Hepatic stellate cell (primary cell): ENCODE measurements at regions not wholly inside any gene's neighbourhood (a gene's known extent, or its start where the extent isn't known, plus 50 kb on each side); places are given as distances from the start of the nearest gene placed in this dataset.

Source experiments
- DNase-seq: peaks from one replicate; pipeline ENCODE4 v3.0.0; 2011; ENCODE audit warnings: low spot score

- DNase-seq = no peak
Observed at GRCh38 chr9:28834156-28834555, 1260.9 kb upstream of the C9orf72 start.

- DNase-seq = no peak
Observed at GRCh38 chr9:28839778-28840430, 1266.6 kb upstream of the C9orf72 start.

GRCh38 chr9:28841775-28842174 is 1268.5 kb upstream of the C9orf72 start:
- no peak for DNase-seq

- DNase-seq = no peak
Observed at GRCh38 chr9:28847331-28847730, 1274.0 kb upstream of the C9orf72 start.

GRCh38 chr9:28848671-28849070 is 1275.4 kb upstream of the C9orf72 start:
- DNase-seq = no peak

- DNase-seq = no peak
Observed at GRCh38 chr9:28853477-28853876, 1280.2 kb upstream of the C9orf72 start.

- DNase-seq = no peak
Observed at GRCh38 chr9:28866951-28867350, 1293.7 kb upstream of the C9orf72 start.

GRCh38 chr9:28868228-28868990 is 1295.1 kb upstream of the C9orf72 start:
- no peak for DNase-seq

- no peak for DNase-seq
Observed at GRCh38 chr9:28882529-28882928, 1309.2 kb upstream of the C9orf72 start.

GRCh38 chr9:28883234-28883633 is 1310.0 kb upstream of the C9orf72 start:
- no peak for DNase-seq

- DNase-seq = no peak
Observed at GRCh38 chr9:28887188-28887884, 1314.1 kb upstream of the C9orf72 start.

GRCh38 chr9:28888806-28889205 is 1315.5 kb upstream of the C9orf72 start:
- DNase-seq = no peak

- DNase-seq = no peak
Observed at GRCh38 chr9:28892538-28892937, 1319.3 kb upstream of the C9orf72 start.

- DNase-seq = no peak
Observed at GRCh38 chr9:28899267-28899666, 1326.0 kb upstream of the C9orf72 start.

GRCh38 chr9:28899926-28900325 is 1326.6 kb upstream of the C9orf72 start:
- no peak for DNase-seq

GRCh38 chr9:28900406-28900805 is 1327.1 kb upstream of the C9orf72 start:
- no peak for DNase-seq

GRCh38 chr9:28909526-28909925 is 1336.2 kb upstream of the C9orf72 start:
- no peak for DNase-seq

GRCh38 chr9:28912621-28913020 is 1339.3 kb upstream of the C9orf72 start:
- no peak for DNase-seq

- no peak for DNase-seq
Observed at GRCh38 chr9:28915202-28915930, 1342.1 kb upstream of the C9orf72 start.

GRCh38 chr9:28916348-28916747 is 1343.1 kb upstream of the C9orf72 start:
- no peak for DNase-seq

- no peak for DNase-seq
Observed at GRCh38 chr9:28921857-28922500, 1348.7 kb upstream of the C9orf72 start.

GRCh38 chr9:28922891-28923290 is 1349.6 kb upstream of the C9orf72 start:
- DNase-seq = no peak
